NB4 (cell line): ENCODE measurements at regions not wholly inside any gene's neighbourhood (a gene's known extent, or its start where the extent isn't known, plus 50 kb on each side); places are given as distances from the start of the nearest gene placed in this dataset.

Experiments
- CTCF ChIP-seq: IDR thresholded peaks from one replicate; pipeline ENCODE4 v1.5.1; 2012; ENCODE audit warnings: low read depth, low read length
- POLR2A ChIP-seq: IDR thresholded peaks from 2 replicates; pipeline ENCODE4 v1.6.1; 2011; ENCODE audit warnings: mild to moderate bottlenecking; ENCODE audit not compliant: insufficient read length; ENCODE audit errors: extremely low read depth
- TF ChIP-seq, protein P1 (sequence below): IDR thresholded peaks from 2 replicates; pipeline ENCODE4 v1.6.1; 2011; ENCODE audit warnings: low read depth, low read length

DNA sequence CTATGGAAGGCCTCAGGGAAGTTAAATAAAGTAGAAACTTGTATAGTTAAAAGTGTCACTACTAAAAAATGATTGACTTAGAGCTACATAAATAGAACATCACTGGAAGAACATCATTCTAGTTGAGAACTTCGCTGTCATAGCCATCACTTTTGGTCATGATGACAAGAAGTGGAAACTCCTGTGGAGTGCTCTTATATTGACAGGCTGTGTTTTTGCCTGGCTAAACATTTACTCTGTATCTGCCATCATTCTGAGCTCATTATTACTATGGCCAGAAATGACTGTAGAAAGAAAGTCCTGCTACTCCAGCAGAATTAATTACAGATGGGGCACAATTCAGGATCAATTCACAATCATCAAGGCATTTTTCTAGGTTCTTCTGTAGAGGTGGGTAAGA lies 165.1 kb upstream of the GOLIM4 start:
- TF ChIP-seq CTCF (no peak), POLR2A (no peak)
- TF ChIP-seq, protein P1, sequence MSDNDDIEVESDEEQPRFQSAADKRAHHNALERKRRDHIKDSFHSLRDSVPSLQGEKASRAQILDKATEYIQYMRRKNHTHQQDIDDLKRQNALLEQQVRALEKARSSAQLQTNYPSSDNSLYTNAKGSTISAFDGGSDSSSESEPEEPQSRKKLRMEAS, result no peak
